Keratinocyte (primary cell): ENCODE measurements at regions not wholly inside any gene's neighbourhood (a gene's known extent, or its start where the extent isn't known, plus 50 kb on each side); places are given as distances from the start of the nearest gene placed in this dataset.

ENCODE experiments used
- DNase-seq: peaks from one replicate; pipeline ENCODE4 v3.0.0-alpha.2; 2011; ENCODE audit warnings: low read depth, missing footprints, low spot score
- FAIRE-seq: peaks from 2 replicates; lab custom pipeline; 2011; peaks lifted over from hg19 to GRCh38; lab: Jason Lieb, UNC
- H2AFZ ChIP-seq: 2 replicates; pipeline ENCODE4 v1.6.0; 2012; ENCODE audit warnings: low read length, control low read depth, inconsistent platforms; ENCODE audit not compliant: control insufficient read depth
- H3K27ac ChIP-seq: 2 replicates; pipeline ENCODE4 v1.5.1; 2011; ENCODE audit warnings: low read length; ENCODE audit not compliant: control insufficient read depth, insufficient read depth
- H3K27me3 ChIP-seq: 3 replicates; pipeline ENCODE4 v1.6.0; 2011; ENCODE audit warnings: low read length; ENCODE audit not compliant: control insufficient read depth, insufficient read depth; ENCODE audit errors: extremely low read depth
- H3K36me3 ChIP-seq, 2 experiments: 2 replicates in 1 of 2; 3 replicates in 1 of 2; pipeline ENCODE4 v1.5.1; 2011; ENCODE audit warnings: low read length in 2 of 2, mild to moderate bottlenecking in 1 of 2; ENCODE audit not compliant: control insufficient read depth in 2 of 2, insufficient read depth in 2 of 2; ENCODE audit errors: extremely low read depth in 1 of 2
- H3K4me1 ChIP-seq: 3 replicates; pipeline ENCODE4 v1.5.1; 2011; ENCODE audit warnings: low read length; ENCODE audit not compliant: control insufficient read depth, insufficient read depth; ENCODE audit errors: extremely low read depth
- H3K4me2 ChIP-seq: 3 replicates; pipeline ENCODE4 v1.6.0; 2011; ENCODE audit warnings: low read depth, low read length; ENCODE audit not compliant: control insufficient read depth, insufficient read depth; ENCODE audit errors: extremely low read depth
- H3K4me3 ChIP-seq, 3 experiments: fragments of 200-600 bp in 1 of 3; sonication (generic) in 1 of 3; 2 replicates in 2 of 3; 3 replicates in 1 of 3; pipeline ENCODE4 v1.5.1; 2011 to 2016; ENCODE audit warnings: low read length in 3 of 3, mild to moderate bottlenecking in 3 of 3, control low read depth in 2 of 3, inconsistent platforms in 1 of 3, low read depth in 1 of 3, mixed read lengths in 1 of 3, mixed run types in 1 of 3, moderate library complexity in 1 of 3; ENCODE audit not compliant: control insufficient read depth in 2 of 3, insufficient read depth in 2 of 3; ENCODE audit errors: extremely low read depth in 1 of 3
- H3K79me2 ChIP-seq: 2 replicates; pipeline ENCODE4 v1.6.0; 2012; ENCODE audit warnings: low read length; ENCODE audit not compliant: control insufficient read depth, insufficient read depth
- H3K9ac ChIP-seq: 3 replicates; pipeline ENCODE4 v1.6.0; 2011; ENCODE audit warnings: low read length; ENCODE audit not compliant: control insufficient read depth, insufficient read depth; ENCODE audit errors: extremely low read depth
- H3K9me1 ChIP-seq: 3 replicates; pipeline ENCODE4 v1.6.0; 2011; ENCODE audit warnings: low read length; ENCODE audit not compliant: control insufficient read depth, insufficient read depth; ENCODE audit errors: extremely low read depth
- H3K9me3 ChIP-seq: 2 replicates; pipeline ENCODE4 v1.5.1; 2012; ENCODE audit warnings: low read depth, low read length; ENCODE audit not compliant: control insufficient read depth
- H4K20me1 ChIP-seq: 3 replicates; pipeline ENCODE4 v1.6.0; 2011; ENCODE audit warnings: low read length; ENCODE audit not compliant: control insufficient read depth, insufficient read depth; ENCODE audit errors: extremely low read depth
- CTCF ChIP-seq, 3 experiments: IDR thresholded peaks in 1 of 3; conservative IDR thresholded peaks in 1 of 3; optimal IDR thresholded peaks in 1 of 3; 2 replicates in 2 of 3; 3 replicates in 1 of 3; pipeline versions ENCODE3 to v1.5.1; 2011; ENCODE audit warnings: low read length in 3 of 3, mild to moderate bottlenecking in 3 of 3, moderate library complexity in 2 of 3, control low read depth in 1 of 3, inconsistent platforms in 1 of 3; ENCODE audit not compliant: insufficient read depth in 2 of 3; ENCODE audit errors: extremely low read depth in 1 of 3
- EZH2 ChIP-seq: IDR thresholded peaks from one replicate; pipeline ENCODE4 v1.6.1; 2012; ENCODE audit warnings: inconsistent platforms, mild to moderate bottlenecking, low read length, moderate library complexity
- dilution Hi-C: fragments of 300-500 bp; cut with MboI; formaldehyde crosslinking; loops from one replicate; pipeline ENCODE4 v1.7.0; 2020; ENCODE audit warnings: low sequenced_read_pairs; ENCODE audit not compliant: extremely low pct_ligation_motif_present

- peaks cover 28% of the 10 kb centered on the region for H3K4me1 ChIP-seq
- H3K4me2 ChIP-seq = peak overlapping the region; percentile 55
- H3K36me3 ChIP-seq = no peaks in the 10 kb centered on the region
- H3K27ac ChIP-seq = no peak overlapping the region
- H2AFZ ChIP-seq = no peak overlapping the region
- H3K79me2 ChIP-seq = no peaks in the 10 kb centered on the region
- H3K4me3 ChIP-seq = no peak overlapping the region
- H3K9me3 ChIP-seq = no peaks in the 10 kb centered on the region
- no peaks in the 10 kb centered on the region for H4K20me1 ChIP-seq
- TF ChIP-seq CTCF (optimal IDR thresholded peaks at IDR 0.05 in 1 of 3, IDR thresholded peaks at IDR 0.05 in 1 of 3, conservative IDR thresholded peaks at IDR 0.05 in 1 of 3; ENCODE audit: extremely low read depth in 1 of 3, insufficient read depth in 2 of 3, low read length in 3 of 3) (no peak), EZH2 (no peak)
- dilution Hi-C loops = no loop called here
- H3K9ac ChIP-seq = no peak overlapping the region
- DNase-seq (no peak), FAIRE-seq (peak; percentile 83)
- H3K9me1 ChIP-seq = no peaks in the 10 kb centered on the region
- no peaks in the 10 kb centered on the region for H3K27me3 ChIP-seq
These were observed 139.9 kb upstream of the TLE3 start for GRCh38 chr15:70237626-70238025.

- peak; percentile 89 for DNase-seq
- H4K20me1 ChIP-seq = no peaks in the 10 kb centered on the region
- peak overlapping the region; percentile 63 for H3K4me2 ChIP-seq
- H3K9me1 ChIP-seq = no peaks in the 10 kb centered on the region
- no peaks in the 10 kb centered on the region for H3K79me2 ChIP-seq
- H3K4me3 ChIP-seq = no peak overlapping the region
- peak overlapping the region; percentile 47 for H3K9ac ChIP-seq
- H3K27me3 ChIP-seq = no peaks in the 10 kb centered on the region
- H3K9me3 ChIP-seq = peaks cover 2% of the 10 kb centered on the region
- dilution Hi-C loops = no loop called here
- peaks cover 28% of the 10 kb centered on the region for H3K4me1 ChIP-seq
- peak overlapping the region; percentile 17 for H2AFZ ChIP-seq
- no peaks in the 10 kb centered on the region for H3K36me3 ChIP-seq
- FAIRE-seq = peak; percentile 100
- TF ChIP-seq CTCF (optimal IDR thresholded peaks at IDR 0.05 in 1 of 3, IDR thresholded peaks at IDR 0.05 in 1 of 3, conservative IDR thresholded peaks at IDR 0.05 in 1 of 3; ENCODE audit: extremely low read depth in 1 of 3, insufficient read depth in 2 of 3, low read length in 3 of 3) (no peak), EZH2 (no peak)
- H3K27ac ChIP-seq = peak overlapping the region; percentile 80
These were observed 138.8 kb upstream of the TLE3 start for GRCh38 chr15:70236341-70237086.
